ENCODE measurements at regions not wholly inside any gene's neighbourhood (a gene's known extent, or its start where the extent isn't known, plus 50 kb on each side); places are given as distances from the start of the nearest gene placed in this dataset.

GRCh38 chr16:85535352-85536072, 77.6 kb upstream of the GSE1 start:
- no peak for DNase-seq

DNA sequence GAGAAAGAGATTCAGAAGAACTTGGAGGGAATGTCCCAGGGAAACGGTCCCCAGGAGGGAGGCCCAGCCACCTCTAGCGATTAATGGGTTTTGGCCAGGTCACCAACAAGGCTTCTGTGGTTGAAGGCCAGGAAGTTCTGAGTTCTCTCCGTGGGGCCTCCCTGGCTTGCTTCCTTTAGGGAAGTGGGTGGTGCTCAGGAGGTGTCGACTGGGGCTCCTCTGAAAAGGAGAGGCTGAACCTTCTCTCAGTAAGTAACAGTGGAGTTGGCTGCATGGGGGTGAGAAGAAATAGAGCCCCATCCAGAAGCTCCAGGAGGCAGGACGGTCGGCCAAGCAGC, 77.1 kb upstream of the GSE1 start:
- DNase-seq: no peak

DNA sequence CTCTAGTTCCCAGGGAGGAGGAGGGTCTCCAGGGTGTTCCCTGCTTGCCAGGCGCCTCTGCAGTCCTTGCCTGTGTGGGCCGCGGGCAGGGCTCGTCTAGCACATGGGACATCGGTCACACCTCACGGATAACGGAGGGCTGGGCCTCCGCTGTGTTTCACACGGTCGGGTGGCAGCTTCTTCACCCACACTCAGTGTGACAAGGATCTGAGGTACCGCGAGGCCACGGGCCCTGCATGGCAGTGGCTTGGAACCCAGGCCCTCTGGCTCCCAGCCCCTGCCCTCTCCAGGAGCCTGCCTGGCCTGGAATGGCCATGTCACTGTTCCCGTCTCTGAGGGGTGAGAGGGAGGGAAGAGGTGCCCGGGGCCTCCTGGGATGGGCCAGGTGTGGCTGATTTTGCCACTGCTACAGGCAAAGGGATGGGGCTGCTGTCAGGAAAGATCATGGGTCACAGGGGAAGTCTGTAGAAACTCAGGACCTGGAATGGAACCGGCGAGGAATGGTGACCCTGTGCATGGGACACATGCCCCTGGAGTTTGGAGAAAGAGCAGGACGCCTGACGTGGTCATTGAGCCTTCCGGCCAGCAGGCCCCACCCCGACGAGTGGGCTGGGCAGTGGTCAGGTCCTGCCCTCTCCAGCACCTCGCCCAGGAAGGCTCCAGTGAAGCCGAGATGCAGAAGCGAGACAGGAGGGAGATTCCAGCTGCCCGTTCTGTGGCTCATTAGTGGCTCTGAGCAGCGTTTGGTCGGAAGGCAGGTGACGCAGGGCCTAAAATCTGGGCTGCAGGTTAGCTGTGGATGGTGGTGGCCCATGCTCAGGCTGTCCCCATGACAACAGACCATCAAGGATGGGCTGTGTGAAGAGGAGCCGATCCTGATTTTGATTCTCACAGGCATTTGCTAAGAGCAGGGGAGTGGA, 76.5 kb upstream of the GSE1 start:
- no peak for DNase-seq

DNA sequence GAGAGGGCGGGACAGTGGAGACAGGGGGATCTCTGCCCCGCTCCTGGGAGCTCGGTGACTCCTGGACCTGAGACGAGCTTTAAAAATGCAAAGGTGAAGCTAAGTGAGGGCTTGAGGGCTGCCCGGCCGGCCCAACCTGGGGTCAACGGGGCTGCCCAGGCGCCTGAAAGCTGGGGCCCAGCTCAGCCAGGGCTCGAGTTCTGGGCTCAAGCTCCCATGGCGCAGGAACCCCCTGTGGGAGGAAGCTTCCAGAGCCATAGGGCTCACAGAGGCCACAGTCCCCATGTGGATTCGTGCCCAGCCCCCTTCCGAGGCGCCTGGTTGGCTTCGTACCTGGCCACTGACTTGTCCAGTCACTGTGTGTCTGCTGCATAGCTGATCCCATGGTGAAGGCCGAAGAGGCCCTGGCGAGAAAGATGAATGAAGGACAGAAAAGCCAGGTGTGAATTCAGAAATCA, 75.8 kb upstream of the GSE1 start:
- no peak for DNase-seq

DNA sequence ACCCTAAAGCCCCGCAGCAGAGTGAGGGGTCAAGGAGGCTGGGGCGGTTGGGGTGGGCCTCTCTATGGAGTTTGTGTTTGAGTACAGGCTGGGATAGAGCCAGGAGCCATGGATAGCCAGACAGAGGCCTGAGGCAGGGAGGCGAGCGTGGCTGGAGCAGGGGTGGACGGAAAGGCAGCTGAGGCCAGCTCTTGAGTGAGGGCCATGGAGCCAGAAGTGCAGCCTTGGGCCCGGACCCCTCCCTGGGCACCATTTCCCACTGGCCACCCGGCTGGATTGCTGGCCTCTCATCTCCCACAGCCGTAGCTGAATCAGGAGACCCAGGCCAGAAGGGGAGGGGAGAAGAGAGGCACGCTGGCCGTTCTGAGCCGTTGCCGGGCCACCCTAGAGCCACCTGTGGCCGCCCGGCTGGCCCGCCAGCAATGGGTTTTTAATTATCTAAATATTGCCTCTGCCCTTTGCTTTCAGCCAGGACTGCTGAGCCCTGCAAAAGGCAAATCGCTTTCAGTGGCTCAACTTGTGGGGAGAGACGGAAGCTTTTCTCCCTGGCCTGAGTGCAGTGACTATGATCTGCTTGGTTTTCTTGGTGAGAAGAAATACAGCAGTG, 75.2 kb upstream of the GSE1 start:
- DNase-seq: no peak

DNA sequence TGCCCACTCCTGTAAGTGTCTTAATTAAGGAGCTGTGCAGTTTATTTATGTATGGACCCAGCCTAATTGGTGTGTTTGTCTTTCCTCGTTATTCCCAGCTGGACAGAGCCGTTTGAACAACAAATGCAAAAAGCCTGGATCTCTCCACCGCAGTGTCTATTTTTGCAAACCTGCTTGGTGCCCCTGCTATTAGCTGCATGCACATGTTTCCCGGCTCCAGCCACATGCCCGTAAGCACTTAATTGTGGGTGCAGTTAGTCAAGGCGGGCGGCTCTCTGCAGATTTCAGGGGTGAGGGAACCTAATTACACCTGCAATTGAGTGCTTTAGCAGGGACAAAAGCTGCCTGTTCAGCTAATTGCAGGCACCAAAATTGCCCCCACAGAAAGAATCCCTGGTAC, 74.0 kb upstream of the GSE1 start:
- DNase-seq: no peak

GRCh38 chr16:85539629-85540291, 73.4 kb upstream of the GSE1 start:
- no peak for DNase-seq

DNA sequence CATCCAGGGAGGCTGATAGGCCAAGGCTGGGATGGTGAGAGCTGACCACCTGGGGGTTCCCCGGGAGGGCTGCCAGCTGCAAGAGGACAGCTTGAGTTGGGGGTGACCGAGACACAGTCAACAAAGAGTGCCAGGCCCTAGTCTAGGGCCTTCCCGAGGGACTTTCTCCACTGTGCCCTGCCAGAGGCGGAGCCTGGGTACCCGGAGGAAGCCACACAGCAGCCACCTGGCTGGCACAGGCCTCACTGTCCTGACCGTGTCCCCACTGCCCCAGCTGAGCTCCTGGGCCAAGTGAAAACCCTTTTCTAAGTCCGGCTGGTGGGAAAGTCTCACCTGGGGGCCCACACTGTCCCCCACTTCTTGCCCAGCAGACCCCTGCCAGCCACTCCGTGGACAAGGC, 71.9 kb upstream of the GSE1 start:
- DNase-seq: no peak

DNA sequence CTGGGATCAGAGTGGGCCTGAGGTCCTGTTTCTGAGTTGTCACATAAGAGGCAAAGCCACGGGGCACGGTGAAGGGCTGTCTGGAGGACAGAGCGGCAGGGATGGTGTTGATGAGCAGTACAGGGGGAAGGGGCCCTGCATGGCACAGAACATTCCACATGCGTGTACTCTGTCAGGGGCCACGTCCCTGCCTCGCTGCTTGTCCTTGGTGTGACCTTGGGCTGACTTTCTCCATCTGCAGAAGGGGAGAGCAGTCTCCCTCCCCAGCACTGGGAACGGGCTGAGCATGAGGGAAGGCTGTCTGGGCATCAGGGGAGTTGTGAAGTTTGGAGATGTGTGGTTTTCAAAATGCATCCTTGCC, 71.5 kb upstream of the GSE1 start:
- DNase-seq: no peak

DNA sequence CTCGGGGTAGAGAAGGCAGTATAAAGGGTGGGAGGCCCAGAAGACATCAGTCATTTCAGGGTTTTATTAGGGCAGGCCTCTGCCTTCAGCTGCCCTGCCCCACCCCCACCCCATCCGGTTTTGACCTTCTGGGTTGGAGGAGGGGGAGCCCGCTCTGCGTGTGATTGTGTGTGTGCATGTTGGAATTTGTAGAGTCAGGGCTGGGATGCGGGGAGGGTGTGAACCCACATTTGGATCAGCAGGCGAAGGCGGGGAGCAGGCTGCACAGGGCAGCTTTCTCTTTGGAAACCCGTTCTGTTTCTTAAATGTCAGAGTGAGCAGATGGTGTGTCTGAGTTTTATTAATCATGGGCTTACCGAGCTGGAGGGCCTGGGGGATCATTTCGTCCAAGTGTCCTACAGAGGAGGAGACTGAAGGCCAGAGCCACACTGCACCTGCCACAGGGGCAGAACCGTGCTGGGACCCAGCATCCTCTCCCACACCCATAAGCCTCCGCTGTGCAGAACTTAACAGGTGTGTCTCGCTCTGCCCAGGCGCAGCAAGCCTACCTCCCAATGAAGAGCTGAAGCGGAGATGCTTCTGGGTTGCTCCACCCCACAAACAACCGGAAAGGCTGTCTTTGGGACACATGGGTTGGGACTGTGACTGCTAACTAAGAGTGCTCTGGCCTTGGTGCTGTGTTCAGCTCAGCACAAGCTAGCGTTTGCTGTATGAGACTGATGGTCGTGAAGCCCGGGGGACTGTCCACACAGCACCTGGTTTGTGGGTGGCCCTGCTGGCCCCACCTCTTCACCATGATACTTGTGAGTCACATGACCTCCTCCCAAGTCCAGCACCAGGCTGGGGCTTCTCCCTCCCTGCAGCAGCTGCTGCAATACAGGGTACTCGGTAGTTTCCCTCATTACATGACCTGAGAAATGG, 70.9 kb upstream of the GSE1 start:
- no peak for DNase-seq

DNA sequence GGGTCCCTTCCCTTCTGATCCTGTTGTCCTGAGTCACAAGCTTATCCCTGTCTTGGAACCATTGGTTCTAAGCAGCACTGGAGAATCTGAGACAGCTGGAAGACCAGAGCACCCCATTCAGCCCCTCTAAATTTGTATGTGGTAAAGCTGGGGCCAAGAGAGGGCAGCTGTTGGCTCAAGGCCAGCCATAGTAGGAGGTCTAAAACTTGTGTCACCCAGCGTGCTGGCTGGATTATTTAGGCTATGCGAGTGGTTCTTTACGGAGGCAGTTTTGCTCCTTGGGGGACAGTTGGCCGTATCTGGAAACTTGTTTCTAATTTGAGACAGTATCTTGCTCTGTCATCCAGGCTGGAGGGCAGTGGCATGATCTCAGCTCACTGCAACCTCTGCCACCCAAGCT, 69.6 kb upstream of the GSE1 start:
- no peak for DNase-seq

DNA sequence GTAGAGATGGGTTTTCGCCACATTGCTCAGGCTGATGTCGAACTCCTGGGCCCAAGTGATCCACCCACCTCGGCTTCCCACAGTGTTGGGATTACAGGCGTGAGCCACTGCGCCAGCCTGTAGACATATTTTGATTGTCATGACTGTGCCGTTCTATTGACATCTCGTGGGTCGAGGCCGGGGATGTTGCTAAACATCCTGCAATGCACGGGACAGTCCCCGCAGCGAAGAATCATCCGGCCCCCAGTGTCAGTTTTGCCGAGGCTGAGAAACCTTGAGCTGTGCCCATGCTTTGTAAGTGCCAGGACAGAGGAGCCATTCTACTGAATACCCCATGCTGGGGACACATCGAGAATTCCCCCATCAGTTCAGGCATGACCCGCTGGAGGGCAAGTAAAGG, 69.1 kb upstream of the GSE1 start:
- no peak for DNase-seq

- DNase-seq: no peak
Observed at GRCh38 chr16:85544668-85545067, 68.5 kb upstream of the GSE1 start.

- no peak for DNase-seq
Observed at GRCh38 chr16:85545227-85545818, 67.8 kb upstream of the GSE1 start.

- DNase-seq: no peak
Observed at GRCh38 chr16:85546585-85547447, 66.3 kb upstream of the GSE1 start.

- no peak for DNase-seq
Observed at GRCh38 chr16:85548375-85548774, 64.7 kb upstream of the GSE1 start.

DNA sequence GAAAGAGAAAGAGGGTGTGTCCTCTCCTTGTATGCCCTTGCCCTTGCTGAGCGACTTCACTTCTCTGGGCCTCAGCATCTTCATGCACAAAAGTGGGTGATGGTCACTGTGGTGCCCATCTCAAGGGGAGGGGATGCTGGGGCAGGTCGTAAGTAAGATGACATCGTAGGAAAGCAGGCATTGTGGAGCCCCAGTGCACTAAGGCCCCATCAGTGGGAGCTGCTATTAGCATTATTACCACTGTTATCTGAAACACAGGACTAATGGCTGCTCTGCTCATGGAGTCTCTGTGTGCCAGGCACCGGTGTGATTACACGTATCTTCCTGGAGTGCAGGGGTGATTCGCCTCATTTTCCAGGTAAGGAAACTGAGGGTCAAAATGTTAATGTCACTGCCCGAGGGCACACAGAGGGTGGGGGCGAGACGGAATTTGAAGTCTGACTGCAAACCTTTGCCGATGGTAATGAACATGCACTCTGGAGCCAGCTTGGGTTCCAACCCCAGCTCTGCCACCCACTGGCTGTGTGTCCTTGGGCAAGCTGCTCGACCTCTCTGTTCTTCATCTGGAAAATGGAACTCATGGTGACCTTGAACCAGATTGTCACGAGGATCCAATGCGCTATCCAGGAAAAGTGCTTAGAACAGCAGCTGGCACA, 63.2 kb upstream of the GSE1 start:
- no peak for DNase-seq

GRCh38 chr16:85550422-85550864, 62.7 kb upstream of the GSE1 start:
- no peak for DNase-seq

DNA sequence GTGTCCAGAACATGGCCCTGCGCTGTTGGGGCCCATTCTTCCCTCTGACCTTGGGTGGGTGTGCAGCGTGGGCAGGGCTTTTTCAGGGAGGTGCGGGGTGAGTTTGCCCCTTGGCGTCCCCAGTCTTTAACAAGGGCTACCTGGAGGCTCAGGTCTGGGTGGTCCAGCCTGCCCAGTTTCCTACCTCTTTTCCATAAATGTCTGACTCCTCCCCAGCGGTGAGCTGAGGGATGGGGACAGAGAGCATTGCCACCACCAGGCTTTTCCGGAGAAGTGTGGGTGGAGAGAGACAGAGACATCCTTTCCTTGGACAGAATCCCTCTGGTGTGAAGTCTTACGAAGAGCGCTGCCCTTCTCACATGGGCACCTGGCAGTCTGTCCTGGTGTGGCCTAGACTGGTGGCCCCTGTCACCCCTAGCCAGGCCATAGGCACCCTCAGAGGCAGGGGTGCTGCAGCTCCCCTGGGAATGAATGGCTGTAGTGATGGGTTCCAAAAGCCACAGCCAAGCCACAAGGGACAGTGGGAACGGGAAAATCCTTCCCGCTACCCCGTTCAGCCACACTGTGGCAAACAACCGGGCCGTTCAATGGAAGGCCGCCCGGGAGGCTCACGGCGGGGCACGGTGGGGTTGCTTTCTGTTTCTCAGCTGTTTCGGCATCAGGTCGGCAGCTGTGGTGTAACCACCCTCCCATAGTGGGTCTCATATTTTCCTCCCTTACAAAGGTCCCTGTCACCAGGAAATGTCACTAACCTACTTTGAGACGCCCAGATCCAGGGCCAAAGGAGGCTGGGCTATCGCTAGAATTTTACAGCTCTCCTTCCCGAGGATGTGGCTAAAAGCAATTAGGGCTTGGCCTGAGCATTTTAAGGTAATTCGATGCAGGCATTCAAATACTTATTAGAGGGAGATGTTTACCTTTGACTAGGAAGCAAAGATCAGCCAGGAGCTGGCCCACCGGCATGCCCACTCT, 61.9 kb upstream of the GSE1 start:
- DNase-seq: no peak

All from activated gamma-delta T cell (primary cell).